ENCODE measurements at regions not wholly inside any gene's neighbourhood (a gene's known extent, or its start where the extent isn't known, plus 50 kb on each side); places are given as distances from the start of the nearest gene placed in this dataset.

- H4K5ac ChIP-seq (ENCODE audit: low read length), result no peak overlapping the region
- no peaks in the 10 kb centered on the region for H3K79me2 ChIP-seq (ENCODE audit: control insufficient read depth, insufficient read depth, low read length)
- H3K4me3 ChIP-seq (ENCODE audit: low read length), result no peak overlapping the region
- H3K4ac ChIP-seq (ENCODE audit: low read depth, low read length), result no peak overlapping the region
- no peak overlapping the region for H3K27ac ChIP-seq (ENCODE audit: low read depth, low read length)
- H2BK5ac ChIP-seq (ENCODE audit: low read length), result no peak overlapping the region
- H3K27me3 ChIP-seq (ENCODE audit: insufficient read depth, low read length, poor library complexity), result no peaks in the 10 kb centered on the region
- H2AK5ac ChIP-seq (ENCODE audit: low read length), result no peak overlapping the region
- no peak overlapping the region for H3K18ac ChIP-seq (ENCODE audit: low read length)
- no peak overlapping the region for H4K8ac ChIP-seq (ENCODE audit: low read depth, low read length)
- no peak overlapping the region for H2BK120ac ChIP-seq (ENCODE audit: low read depth, low read length)
- no CpG with 5 or more reads among the region's 29 CpGs for WGBS (ENCODE audit: extremely low coverage, insufficient coverage, low lambda C conversion rate)
- H3K4me1 ChIP-seq (ENCODE audit: control insufficient read depth, low read depth, low read length), result no peaks in the 10 kb centered on the region
- no peak overlapping the region for H3K23ac ChIP-seq (ENCODE audit: low read length)
- no peaks in the 10 kb centered on the region for H3K36me3 ChIP-seq (ENCODE audit: control insufficient read depth, insufficient read depth, low read length)
- no peak overlapping the region for H3K9ac ChIP-seq (ENCODE audit: low read length)
- no peak overlapping the region for H3K4me2 ChIP-seq (ENCODE audit: low read length)
- no peak for DNase-seq
- no peak overlapping the region for H3K56ac ChIP-seq (ENCODE audit: low read length)
- H2BK15ac ChIP-seq (replicated peaks; ENCODE audit: low read depth), result no peak overlapping the region
- no peaks in the 10 kb centered on the region for H3K79me1 ChIP-seq (ENCODE audit: low read length)
Observed at GRCh38 chr2:2642906-2643890, 312.1 kb upstream of the MYT1L start.

GRCh38 chr2:2641541-2642410, 310.7 kb upstream of the MYT1L start:
- Histone ChIP-seq H3K79me2 (ENCODE audit: control insufficient read depth, insufficient read depth, low read length) (no peaks in the 10 kb centered on the region), H3K9ac (ENCODE audit: low read length) (no peak overlapping the region), H3K4me1 (ENCODE audit: control insufficient read depth, low read depth, low read length) (no peaks in the 10 kb centered on the region), H3K56ac (ENCODE audit: low read length) (no peak overlapping the region), H3K27me3 (ENCODE audit: insufficient read depth, low read length, poor library complexity) (no peaks in the 10 kb centered on the region), H2AK5ac (ENCODE audit: low read length) (no peak overlapping the region), H3K4ac (ENCODE audit: low read depth, low read length) (no peak overlapping the region), H4K5ac (ENCODE audit: low read length) (no peak overlapping the region), H3K18ac (ENCODE audit: low read length) (no peak overlapping the region), H2BK15ac (replicated peaks; ENCODE audit: low read depth) (no peak overlapping the region), H3K4me3 (ENCODE audit: low read length) (no peak overlapping the region), H3K27ac (ENCODE audit: low read depth, low read length) (no peak overlapping the region), H2BK5ac (ENCODE audit: low read length) (no peak overlapping the region), H3K23ac (ENCODE audit: low read length) (no peak overlapping the region), H2BK120ac (ENCODE audit: low read depth, low read length) (no peak overlapping the region), H3K79me1 (ENCODE audit: low read length) (no peaks in the 10 kb centered on the region), H3K4me2 (ENCODE audit: low read length) (no peak overlapping the region), H3K36me3 (ENCODE audit: control insufficient read depth, insufficient read depth, low read length) (no peaks in the 10 kb centered on the region), H4K8ac (ENCODE audit: low read depth, low read length) (no peak overlapping the region)
- no peak for DNase-seq
- WGBS (ENCODE audit: extremely low coverage, insufficient coverage, low lambda C conversion rate), result no CpG with 5 or more reads among the region's 17 CpGs

GRCh38 chr2:2640818-2641217, 309.7 kb upstream of the MYT1L start:
- H3K23ac ChIP-seq (ENCODE audit: low read length), result no peak overlapping the region
- no peak overlapping the region for H4K8ac ChIP-seq (ENCODE audit: low read depth, low read length)
- H3K4me1 ChIP-seq (ENCODE audit: control insufficient read depth, low read depth, low read length), result no peaks in the 10 kb centered on the region
- H3K27me3 ChIP-seq (ENCODE audit: insufficient read depth, low read length, poor library complexity), result no peaks in the 10 kb centered on the region
- no peaks in the 10 kb centered on the region for H3K36me3 ChIP-seq (ENCODE audit: control insufficient read depth, insufficient read depth, low read length)
- H3K79me2 ChIP-seq (ENCODE audit: control insufficient read depth, insufficient read depth, low read length), result no peaks in the 10 kb centered on the region
- no CpG with 5 or more reads among the region's 3 CpGs for WGBS (ENCODE audit: extremely low coverage, insufficient coverage, low lambda C conversion rate)
- H3K56ac ChIP-seq (ENCODE audit: low read length), result no peak overlapping the region
- no peaks in the 10 kb centered on the region for H3K79me1 ChIP-seq (ENCODE audit: low read length)
- no peak overlapping the region for H3K4ac ChIP-seq (ENCODE audit: low read depth, low read length)
- H2AK5ac ChIP-seq (ENCODE audit: low read length), result no peak overlapping the region
- H3K4me3 ChIP-seq (ENCODE audit: low read length), result no peak overlapping the region
- no peak overlapping the region for H3K27ac ChIP-seq (ENCODE audit: low read depth, low read length)
- no peak overlapping the region for H2BK15ac ChIP-seq (replicated peaks; ENCODE audit: low read depth)
- no peak overlapping the region for H2BK120ac ChIP-seq (ENCODE audit: low read depth, low read length)
- H3K9ac ChIP-seq (ENCODE audit: low read length), result no peak overlapping the region
- no peak overlapping the region for H4K5ac ChIP-seq (ENCODE audit: low read length)
- no peak for DNase-seq
- no peak overlapping the region for H2BK5ac ChIP-seq (ENCODE audit: low read length)
- H3K18ac ChIP-seq (ENCODE audit: low read length), result no peak overlapping the region
- no peak overlapping the region for H3K4me2 ChIP-seq (ENCODE audit: low read length)

- Histone ChIP-seq H3K9ac (ENCODE audit: low read length) (no peak overlapping the region), H3K79me2 (ENCODE audit: control insufficient read depth, insufficient read depth, low read length) (no peaks in the 10 kb centered on the region), H3K4ac (ENCODE audit: low read depth, low read length) (no peak overlapping the region), H3K36me3 (ENCODE audit: control insufficient read depth, insufficient read depth, low read length) (no peaks in the 10 kb centered on the region), H4K5ac (ENCODE audit: low read length) (no peak overlapping the region), H2BK5ac (ENCODE audit: low read length) (no peak overlapping the region), H3K23ac (ENCODE audit: low read length) (no peak overlapping the region), H4K8ac (ENCODE audit: low read depth, low read length) (no peak overlapping the region), H3K79me1 (ENCODE audit: low read length) (no peaks in the 10 kb centered on the region), H3K4me1 (ENCODE audit: control insufficient read depth, low read depth, low read length) (no peaks in the 10 kb centered on the region), H2BK120ac (ENCODE audit: low read depth, low read length) (no peak overlapping the region), H3K27ac (ENCODE audit: low read depth, low read length) (no peak overlapping the region), H3K27me3 (ENCODE audit: insufficient read depth, low read length, poor library complexity) (no peaks in the 10 kb centered on the region), H3K4me3 (ENCODE audit: low read length) (no peak overlapping the region), H3K56ac (ENCODE audit: low read length) (no peak overlapping the region), H3K18ac (ENCODE audit: low read length) (no peak overlapping the region), H2AK5ac (ENCODE audit: low read length) (no peak overlapping the region), H3K4me2 (ENCODE audit: low read length) (no peak overlapping the region), H2BK15ac (replicated peaks; ENCODE audit: low read depth) (no peak overlapping the region)
- no peak for DNase-seq
- WGBS (ENCODE audit: extremely low coverage, insufficient coverage, low lambda C conversion rate), result no CpG with 5 or more reads among the region's 7 CpGs
Observed at GRCh38 chr2:2640371-2640770, 309.3 kb upstream of the MYT1L start.

GRCh38 chr2:2639251-2640139, 308.4 kb upstream of the MYT1L start:
- H3K23ac ChIP-seq (ENCODE audit: low read length), result no peak overlapping the region
- H3K4ac ChIP-seq (ENCODE audit: low read depth, low read length), result no peak overlapping the region
- H2BK120ac ChIP-seq (ENCODE audit: low read depth, low read length), result no peak overlapping the region
- H3K79me2 ChIP-seq (ENCODE audit: control insufficient read depth, insufficient read depth, low read length), result no peaks in the 10 kb centered on the region
- H3K4me1 ChIP-seq (ENCODE audit: control insufficient read depth, low read depth, low read length), result no peaks in the 10 kb centered on the region
- no peak overlapping the region for H3K27ac ChIP-seq (ENCODE audit: low read depth, low read length)
- H3K56ac ChIP-seq (ENCODE audit: low read length), result no peak overlapping the region
- no peak overlapping the region for H2BK5ac ChIP-seq (ENCODE audit: low read length)
- no peak overlapping the region for H3K18ac ChIP-seq (ENCODE audit: low read length)
- H3K27me3 ChIP-seq (ENCODE audit: insufficient read depth, low read length, poor library complexity), result no peaks in the 10 kb centered on the region
- H3K4me2 ChIP-seq (ENCODE audit: low read length), result no peak overlapping the region
- H4K8ac ChIP-seq (ENCODE audit: low read depth, low read length), result no peak overlapping the region
- H3K79me1 ChIP-seq (ENCODE audit: low read length), result no peaks in the 10 kb centered on the region
- no peak overlapping the region for H2AK5ac ChIP-seq (ENCODE audit: low read length)
- no peak overlapping the region for H2BK15ac ChIP-seq (replicated peaks; ENCODE audit: low read depth)
- no peak overlapping the region for H4K5ac ChIP-seq (ENCODE audit: low read length)
- no peak overlapping the region for H3K9ac ChIP-seq (ENCODE audit: low read length)
- no peak overlapping the region for H3K4me3 ChIP-seq (ENCODE audit: low read length)
- no peak for DNase-seq
- WGBS (ENCODE audit: extremely low coverage, insufficient coverage, low lambda C conversion rate), result no CpG with 5 or more reads among the region's 31 CpGs
- no peaks in the 10 kb centered on the region for H3K36me3 ChIP-seq (ENCODE audit: control insufficient read depth, insufficient read depth, low read length)

Measured in mesendoderm (in vitro differentiated cells).